ENCODE measurements at regions not wholly inside any gene's neighbourhood (a gene's known extent, or its start where the extent isn't known, plus 50 kb on each side); places are given as distances from the start of the nearest gene placed in this dataset.

GRCh38 chr3:68403741-68404140 lies 528.6 kb downstream of the TAFA4 start:
- no peaks in the 10 kb centered on the region for H3K27me3 ChIP-seq (ENCODE audit: insufficient read depth in 3 of 3, low read length in 2 of 3)
- TF ChIP-seq, protein P1, sequence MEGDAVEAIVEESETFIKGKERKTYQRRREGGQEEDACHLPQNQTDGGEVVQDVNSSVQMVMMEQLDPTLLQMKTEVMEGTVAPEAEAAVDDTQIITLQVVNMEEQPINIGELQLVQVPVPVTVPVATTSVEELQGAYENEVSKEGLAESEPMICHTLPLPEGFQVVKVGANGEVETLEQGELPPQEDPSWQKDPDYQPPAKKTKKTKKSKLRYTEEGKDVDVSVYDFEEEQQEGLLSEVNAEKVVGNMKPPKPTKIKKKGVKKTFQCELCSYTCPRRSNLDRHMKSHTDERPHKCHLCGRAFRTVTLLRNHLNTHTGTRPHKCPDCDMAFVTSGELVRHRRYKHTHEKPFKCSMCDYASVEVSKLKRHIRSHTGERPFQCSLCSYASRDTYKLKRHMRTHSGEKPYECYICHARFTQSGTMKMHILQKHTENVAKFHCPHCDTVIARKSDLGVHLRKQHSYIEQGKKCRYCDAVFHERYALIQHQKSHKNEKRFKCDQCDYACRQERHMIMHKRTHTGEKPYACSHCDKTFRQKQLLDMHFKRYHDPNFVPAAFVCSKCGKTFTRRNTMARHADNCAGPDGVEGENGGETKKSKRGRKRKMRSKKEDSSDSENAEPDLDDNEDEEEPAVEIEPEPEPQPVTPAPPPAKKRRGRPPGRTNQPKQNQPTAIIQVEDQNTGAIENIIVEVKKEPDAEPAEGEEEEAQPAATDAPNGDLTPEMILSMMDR (IDR thresholded peaks at IDR 0.05) = no peak
- intact Hi-C loops (cut with DNase I) = no loop called here
- peak; percentile 44 to 93 (median 70) for ATAC-seq
- no peak overlapping the region for H3K4me3 ChIP-seq
- no peaks in the 10 kb centered on the region for H3K36me3 ChIP-seq (ENCODE audit: insufficient read depth in 1 of 2, low read depth in 1 of 2)
- H3K4me1 ChIP-seq = no peaks in the 10 kb centered on the region
- no peak for DNase-seq
- H3K9me3 ChIP-seq = no peaks in the 10 kb centered on the region
- H3K27ac ChIP-seq = no peak overlapping the region

GRCh38 chr3:68402235-68402918 lies 530.0 kb downstream of the TAFA4 start:
- no peak for ATAC-seq

DNA sequence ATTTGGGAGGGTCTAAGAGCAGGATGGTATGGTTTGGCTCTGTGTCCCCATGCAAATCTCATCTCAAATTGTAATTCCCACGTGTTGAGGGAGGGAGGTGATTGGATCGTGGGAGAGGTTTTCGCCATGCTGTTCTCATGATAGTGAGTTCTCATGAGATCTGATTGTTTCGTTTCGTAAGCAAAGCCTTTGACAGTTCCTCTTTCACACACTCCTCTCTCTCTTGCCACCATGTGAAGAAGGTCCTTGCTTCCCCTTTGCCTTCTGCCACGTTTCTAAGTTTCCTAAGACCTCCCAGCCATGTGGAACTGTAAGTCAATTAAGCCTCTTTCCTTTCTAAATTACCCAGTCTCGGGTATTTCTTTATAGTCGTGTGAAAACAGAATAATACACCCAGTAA lies 553.7 kb downstream of the TAFA4 start:
- no peak for ATAC-seq
- H3K4me3 ChIP-seq = no peak overlapping the region
- DNase-seq = no peak
- no peaks in the 10 kb centered on the region for H3K4me1 ChIP-seq
- TF ChIP-seq, protein P1 (IDR thresholded peaks at IDR 0.05) = no peak
- intact Hi-C loops (cut with DNase I) = no loop called here
- no peaks in the 10 kb centered on the region for H3K27me3 ChIP-seq (ENCODE audit: insufficient read depth in 3 of 3, low read length in 2 of 3)
- no peaks in the 10 kb centered on the region for H3K9me3 ChIP-seq
- no peaks in the 10 kb centered on the region for H3K36me3 ChIP-seq (ENCODE audit: insufficient read depth in 1 of 2, low read depth in 1 of 2)
- H3K27ac ChIP-seq = no peak overlapping the region
- 73 to 83% (median 76%) methylated on average over 8 of the region's 8 CpGs for WGBS, 3 donors

More at GRCh38 chr3:68402235-68402918, 530.0 kb downstream of the TAFA4 start:
- DNase-seq = no peak
- TF ChIP-seq, protein P1 (IDR thresholded peaks at IDR 0.05) = no peak
- Histone ChIP-seq H3K9me3 (no peaks in the 10 kb centered on the region), H3K4me1 (no peaks in the 10 kb centered on the region), H3K36me3 (ENCODE audit: insufficient read depth in 1 of 2, low read depth in 1 of 2) (no peaks in the 10 kb centered on the region), H3K27me3 (ENCODE audit: insufficient read depth in 3 of 3, low read length in 2 of 3) (no peaks in the 10 kb centered on the region), H3K27ac (no peak overlapping the region), H3K4me3 (no peak overlapping the region)
- WGBS, 3 donors = 69 to 79% (median 77%) methylated on average over 6 of the region's 6 CpGs
- intact Hi-C loops (cut with DNase I) = no loop called here

DNA sequence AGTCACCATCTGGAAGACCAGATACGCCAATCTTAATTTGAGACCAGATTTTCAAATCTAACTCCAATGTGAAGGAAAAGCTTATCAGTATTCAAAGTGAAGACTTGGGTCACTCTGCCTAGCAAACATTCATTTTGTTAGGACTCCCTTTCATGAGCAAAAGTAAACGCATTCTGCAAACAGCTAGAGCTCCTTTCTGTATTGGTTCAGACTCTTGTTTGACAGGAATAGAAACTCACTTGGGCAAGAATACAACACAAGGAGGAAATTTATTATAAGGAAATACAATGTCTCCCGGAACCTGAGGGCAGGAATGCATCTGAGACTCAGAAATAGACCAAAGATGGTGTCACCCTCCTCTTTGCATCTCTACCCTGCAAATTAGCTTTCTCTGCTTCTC lies 558.6 kb downstream of the TAFA4 start:
- Histone ChIP-seq H3K9me3 (no peaks in the 10 kb centered on the region), H3K4me1 (no peaks in the 10 kb centered on the region), H3K27ac (no peak overlapping the region), H3K4me3 (no peak overlapping the region), H3K27me3 (ENCODE audit: insufficient read depth in 3 of 3, low read length in 2 of 3) (no peaks in the 10 kb centered on the region), H3K36me3 (ENCODE audit: insufficient read depth in 1 of 2, low read depth in 1 of 2) (no peaks in the 10 kb centered on the region)
- no peak for ATAC-seq
- 78 to 88% (median 80%) methylated on average over 3 of the region's 3 CpGs for WGBS, 3 donors
- TF ChIP-seq, protein P1 (IDR thresholded peaks at IDR 0.05) = no peak
- no peak for DNase-seq
- intact Hi-C loops (cut with DNase I) = no loop called here

GRCh38 chr3:68363796-68364195 lies 568.6 kb downstream of the TAFA4 start:
- Histone ChIP-seq H3K36me3 (ENCODE audit: insufficient read depth in 1 of 2, low read depth in 1 of 2) (no peaks in the 10 kb centered on the region), H3K27ac (no peak overlapping the region), H3K9me3 (no peaks in the 10 kb centered on the region), H3K4me1 (no peaks in the 10 kb centered on the region), H3K4me3 (no peak overlapping the region), H3K27me3 (ENCODE audit: insufficient read depth in 3 of 3, low read length in 2 of 3) (no peaks in the 10 kb centered on the region)
- 54 to 79% (median 66%) methylated on average over 3 of the region's 3 CpGs for WGBS, 3 donors
- DNase-seq = no peak
- TF ChIP-seq, protein P1 (IDR thresholded peaks at IDR 0.05) = no peak
- intact Hi-C loops (cut with DNase I) = no loop called here
- no peak for ATAC-seq
